ENCODE measurements at regions not wholly inside any gene's neighbourhood (a gene's known extent, or its start where the extent isn't known, plus 50 kb on each side); places are given as distances from the start of the nearest gene placed in this dataset.
"Not testable (repeated sequence)": the region's sequence is repeated elsewhere in the genome, so short reads cannot be mapped to it uniquely, and the experiment has no call there.

- H3K36me3 Mint-ChIP-seq (ENCODE audit: insufficient read depth); DNase-seq; H3K4me3 Mint-ChIP-seq; H3K27me3 Mint-ChIP-seq (ENCODE audit: low read depth); H3K4me1 Mint-ChIP-seq (ENCODE audit: low read depth); ATAC-seq; H3K9me3 Mint-ChIP-seq: not testable (repeated sequence)
These were observed 56.8 kb downstream of the ATP6V0E2 start for GRCh38 chr7:149930374-149931068.

- H3K4me1 Mint-ChIP-seq (ENCODE audit: low read depth); H3K4me3 Mint-ChIP-seq; H3K36me3 Mint-ChIP-seq (ENCODE audit: insufficient read depth); H3K27me3 Mint-ChIP-seq (ENCODE audit: low read depth); H3K9me3 Mint-ChIP-seq; ATAC-seq; DNase-seq: not testable (repeated sequence)
These were observed 60.0 kb downstream of the ATP6V0E2 start for GRCh38 chr7:149933776-149934175.

- not testable (repeated sequence) for H3K27me3 Mint-ChIP-seq (ENCODE audit: low read depth); ATAC-seq; H3K9me3 Mint-ChIP-seq; H3K36me3 Mint-ChIP-seq (ENCODE audit: insufficient read depth); H3K4me1 Mint-ChIP-seq (ENCODE audit: low read depth); DNase-seq; H3K4me3 Mint-ChIP-seq
These were observed 73.6 kb downstream of the ATP6V0E2 start for GRCh38 chr7:149947346-149947745.

- H3K4me3 Mint-ChIP-seq; H3K9me3 Mint-ChIP-seq; H3K4me1 Mint-ChIP-seq (ENCODE audit: low read depth); DNase-seq; ATAC-seq; H3K36me3 Mint-ChIP-seq (ENCODE audit: insufficient read depth); H3K27me3 Mint-ChIP-seq (ENCODE audit: low read depth): not testable (repeated sequence)
These were observed 74.7 kb downstream of the ATP6V0E2 start for GRCh38 chr7:149948444-149948843.

- not testable (repeated sequence) for H3K36me3 Mint-ChIP-seq (ENCODE audit: insufficient read depth); DNase-seq; H3K4me1 Mint-ChIP-seq (ENCODE audit: low read depth); H3K9me3 Mint-ChIP-seq; H3K27me3 Mint-ChIP-seq (ENCODE audit: low read depth)
- H3K4me3 Mint-ChIP-seq: peak overlapping the region; percentile 35
- peak; percentile 43 to 58 for ATAC-seq
These were observed 76.3 kb downstream of the ATP6V0E2 start for GRCh38 chr7:149949863-149950577.

GRCh38 chr7:149950578-149950924 is 76.8 kb downstream of the ATP6V0E2 start:
- not testable (repeated sequence) for H3K36me3 Mint-ChIP-seq (ENCODE audit: insufficient read depth); H3K4me1 Mint-ChIP-seq (ENCODE audit: low read depth); H3K4me3 Mint-ChIP-seq; H3K27me3 Mint-ChIP-seq (ENCODE audit: low read depth); DNase-seq; ATAC-seq; H3K9me3 Mint-ChIP-seq

- not testable (repeated sequence) for DNase-seq; H3K36me3 Mint-ChIP-seq (ENCODE audit: insufficient read depth); H3K4me1 Mint-ChIP-seq (ENCODE audit: low read depth); H3K9me3 Mint-ChIP-seq; H3K27me3 Mint-ChIP-seq (ENCODE audit: low read depth); ATAC-seq; H3K4me3 Mint-ChIP-seq
These were observed 77.8 kb downstream of the ATP6V0E2 start for GRCh38 chr7:149951579-149951978.

GRCh38 chr7:149958880-149959279 is 85.1 kb downstream of the ATP6V0E2 start:
- H3K4me1 Mint-ChIP-seq (ENCODE audit: low read depth): peaks cover 13% of the 10 kb centered on the region
- not testable (repeated sequence) for ATAC-seq; H3K27me3 Mint-ChIP-seq (ENCODE audit: low read depth); H3K4me3 Mint-ChIP-seq; DNase-seq; H3K36me3 Mint-ChIP-seq (ENCODE audit: insufficient read depth)
- H3K9me3 Mint-ChIP-seq: peaks cover 20% of the 10 kb centered on the region

GRCh38 chr7:149960863-149961262 is 87.1 kb downstream of the ATP6V0E2 start:
- not testable (repeated sequence) for DNase-seq; H3K27me3 Mint-ChIP-seq (ENCODE audit: low read depth)
- peaks cover 13% of the 10 kb centered on the region for H3K4me1 Mint-ChIP-seq (ENCODE audit: low read depth)

GRCh38 chr7:149961878-149962277 is 88.1 kb downstream of the ATP6V0E2 start:
- ATAC-seq: peak; percentile 77 to 79
- peaks cover 20% of the 10 kb centered on the region for H3K9me3 Mint-ChIP-seq
- not testable (repeated sequence) for H3K27me3 Mint-ChIP-seq (ENCODE audit: low read depth); DNase-seq; H3K36me3 Mint-ChIP-seq (ENCODE audit: insufficient read depth); H3K4me3 Mint-ChIP-seq
- peaks cover 13% of the 10 kb centered on the region for H3K4me1 Mint-ChIP-seq (ENCODE audit: low read depth)

More at GRCh38 chr7:149960863-149961262, 87.1 kb downstream of the ATP6V0E2 start:
- H3K9me3 Mint-ChIP-seq: peaks cover 20% of the 10 kb centered on the region
- not testable (repeated sequence) for H3K4me3 Mint-ChIP-seq; H3K36me3 Mint-ChIP-seq (ENCODE audit: insufficient read depth)
- peak; percentile 78 for ATAC-seq

- H3K4me3 Mint-ChIP-seq; DNase-seq; H3K27me3 Mint-ChIP-seq (ENCODE audit: low read depth); H3K36me3 Mint-ChIP-seq (ENCODE audit: insufficient read depth); ATAC-seq: not testable (repeated sequence)
- peaks cover 13% of the 10 kb centered on the region for H3K4me1 Mint-ChIP-seq (ENCODE audit: low read depth)
- peaks cover 20% of the 10 kb centered on the region for H3K9me3 Mint-ChIP-seq
These were observed 89.0 kb downstream of the ATP6V0E2 start for GRCh38 chr7:149962685-149963319.

GRCh38 chr7:149963985-149964384 is 90.2 kb downstream of the ATP6V0E2 start:
- not testable (repeated sequence) for ATAC-seq; DNase-seq; H3K36me3 Mint-ChIP-seq (ENCODE audit: insufficient read depth); H3K4me3 Mint-ChIP-seq; H3K27me3 Mint-ChIP-seq (ENCODE audit: low read depth)
- Mint-ChIP-seq H3K4me1 (ENCODE audit: low read depth) (peaks cover 13% of the 10 kb centered on the region), H3K9me3 (peaks cover 20% of the 10 kb centered on the region)

- H3K4me3 Mint-ChIP-seq; H3K36me3 Mint-ChIP-seq (ENCODE audit: insufficient read depth); DNase-seq; H3K27me3 Mint-ChIP-seq (ENCODE audit: low read depth); H3K4me1 Mint-ChIP-seq (ENCODE audit: low read depth); ATAC-seq; H3K9me3 Mint-ChIP-seq: not testable (repeated sequence)
These were observed 92.7 kb downstream of the ATP6V0E2 start for GRCh38 chr7:149966444-149966843.

GRCh38 chr7:149972977-149973376 is 99.2 kb downstream of the ATP6V0E2 start:
- not testable (repeated sequence) for H3K4me3 Mint-ChIP-seq; H3K9me3 Mint-ChIP-seq; DNase-seq; ATAC-seq; H3K4me1 Mint-ChIP-seq (ENCODE audit: low read depth); H3K36me3 Mint-ChIP-seq (ENCODE audit: insufficient read depth)
- H3K27me3 Mint-ChIP-seq (ENCODE audit: low read depth): peaks cover 10% of the 10 kb centered on the region

GRCh38 chr7:149973681-149974080 is 99.9 kb downstream of the ATP6V0E2 start:
- not testable (repeated sequence) for ATAC-seq; H3K4me3 Mint-ChIP-seq; H3K4me1 Mint-ChIP-seq (ENCODE audit: low read depth); H3K9me3 Mint-ChIP-seq; H3K36me3 Mint-ChIP-seq (ENCODE audit: insufficient read depth); DNase-seq
- H3K27me3 Mint-ChIP-seq (ENCODE audit: low read depth): peaks cover 12% of the 10 kb centered on the region
